ENCODE measurements at regions not wholly inside any gene's neighbourhood (a gene's known extent, or its start where the extent isn't known, plus 50 kb on each side); places are given as distances from the start of the nearest gene placed in this dataset.
"Not testable (repeated sequence)": the region's sequence is repeated elsewhere in the genome, so short reads cannot be mapped to it uniquely, and the experiment has no call there.

- H3K4me3 ChIP-seq (ENCODE audit: low read length in 2 of 2): no peak overlapping the region
- H3K36me3 ChIP-seq (ENCODE audit: control insufficient read depth in 1 of 2, insufficient read depth in 2 of 2, low read length in 1 of 2): no peaks in the 10 kb centered on the region
- intact Hi-C loops (cut with DNase I): no loop called here
- H3K9me3 ChIP-seq (ENCODE audit: control insufficient read depth, low read length): no peaks in the 10 kb centered on the region
- H3K27ac ChIP-seq (ENCODE audit: low read depth in 1 of 2, low read length in 2 of 2): no peak overlapping the region
- ATAC-seq (ENCODE audit: low FRiP score) (no peak), DNase-seq (no peak)
- no peaks in the 10 kb centered on the region for H3K4me1 ChIP-seq (ENCODE audit: control insufficient read depth in 1 of 2, insufficient read depth in 2 of 2, low read length in 2 of 2)
- H3K27me3 ChIP-seq (ENCODE audit: control insufficient read depth in 1 of 2, insufficient read depth in 2 of 2, low read length in 1 of 2): no peaks in the 10 kb centered on the region
- WGBS, 2 donors: 48 to 66% methylated on average over 2 of the region's 2 CpGs
These were observed 99.5 kb downstream of the FMR1NB start for GRCh38 chrX:148080593-148080992.

- 0 to 11% methylated on average over 1 of the region's 1 CpG for WGBS, 2 donors
- no peaks in the 10 kb centered on the region for H3K9me3 ChIP-seq (ENCODE audit: control insufficient read depth, low read length)
- H3K27me3 ChIP-seq (ENCODE audit: control insufficient read depth in 1 of 2, insufficient read depth in 2 of 2, low read length in 1 of 2): no peaks in the 10 kb centered on the region
- intact Hi-C loops (cut with DNase I): no loop called here
- no peak for DNase-seq
- H3K36me3 ChIP-seq (ENCODE audit: control insufficient read depth in 1 of 2, insufficient read depth in 2 of 2, low read length in 1 of 2): no peaks in the 10 kb centered on the region
- ATAC-seq (ENCODE audit: low FRiP score): no peak
- H3K27ac ChIP-seq (ENCODE audit: low read depth in 1 of 2, low read length in 2 of 2): no peak overlapping the region
- H3K4me1 ChIP-seq (ENCODE audit: control insufficient read depth in 1 of 2, insufficient read depth in 2 of 2, low read length in 2 of 2): no peaks in the 10 kb centered on the region
- H3K4me3 ChIP-seq (ENCODE audit: low read length in 2 of 2): no peak overlapping the region
These were observed 103.5 kb downstream of the FMR1NB start for GRCh38 chrX:148084611-148085010.

GRCh38 chrX:148120151-148120550 is 139.0 kb downstream of the FMR1NB start:
- Histone ChIP-seq H3K27me3 (ENCODE audit: control insufficient read depth in 1 of 2, insufficient read depth in 2 of 2, low read length in 1 of 2) (no peaks in the 10 kb centered on the region), H3K9me3 (ENCODE audit: control insufficient read depth, low read length) (no peaks in the 10 kb centered on the region), H3K4me3 (ENCODE audit: low read length in 2 of 2) (no peak overlapping the region), H3K27ac (ENCODE audit: low read depth in 1 of 2, low read length in 2 of 2) (no peak overlapping the region), H3K4me1 (ENCODE audit: control insufficient read depth in 1 of 2, insufficient read depth in 2 of 2, low read length in 2 of 2) (no peaks in the 10 kb centered on the region), H3K36me3 (ENCODE audit: control insufficient read depth in 1 of 2, insufficient read depth in 2 of 2, low read length in 1 of 2) (no peaks in the 10 kb centered on the region)
- no peak for DNase-seq
- WGBS, 2 donors: 50 to 83% methylated on average over 3 of the region's 3 CpGs
- ATAC-seq (ENCODE audit: low FRiP score): no peak
- intact Hi-C loops (cut with DNase I): no loop called here

- Histone ChIP-seq H3K4me3 (ENCODE audit: low read length in 2 of 2) (no peak overlapping the region), H3K36me3 (ENCODE audit: control insufficient read depth in 1 of 2, insufficient read depth in 2 of 2, low read length in 1 of 2) (no peaks in the 10 kb centered on the region), H3K27ac (ENCODE audit: low read depth in 1 of 2, low read length in 2 of 2) (no peak overlapping the region), H3K9me3 (ENCODE audit: control insufficient read depth, low read length) (no peaks in the 10 kb centered on the region), H3K4me1 (ENCODE audit: control insufficient read depth in 1 of 2, insufficient read depth in 2 of 2, low read length in 2 of 2) (no peaks in the 10 kb centered on the region), H3K27me3 (ENCODE audit: control insufficient read depth in 1 of 2, insufficient read depth in 2 of 2, low read length in 1 of 2) (no peaks in the 10 kb centered on the region)
- intact Hi-C loops (cut with DNase I): no loop called here
- no peak for DNase-seq
- no peak for ATAC-seq (ENCODE audit: low FRiP score)
- WGBS, 2 donors: 58 to 68% methylated on average over 3 of the region's 3 CpGs
These were observed 140.0 kb downstream of the FMR1NB start for GRCh38 chrX:148120999-148121623.

- DNase-seq; H3K9me3 ChIP-seq (ENCODE audit: control insufficient read depth, low read length); H3K27me3 ChIP-seq (ENCODE audit: control insufficient read depth in 1 of 2, insufficient read depth in 2 of 2, low read length in 1 of 2); H3K4me3 ChIP-seq (ENCODE audit: low read length in 2 of 2); H3K27ac ChIP-seq (ENCODE audit: low read depth in 1 of 2, low read length in 2 of 2); intact Hi-C loops (cut with DNase I); H3K4me1 ChIP-seq (ENCODE audit: control insufficient read depth in 1 of 2, insufficient read depth in 2 of 2, low read length in 2 of 2); H3K36me3 ChIP-seq (ENCODE audit: control insufficient read depth in 1 of 2, insufficient read depth in 2 of 2, low read length in 1 of 2); ATAC-seq (ENCODE audit: low FRiP score): not testable (repeated sequence)
- WGBS, 2 donors: 68 to 86% methylated on average over 34 to 35 of the region's 35 CpGs
These were observed 147.9 kb downstream of the FMR1NB start for GRCh38 chrX:148128872-148129505.

- WGBS, 2 donors: 39 to 49% methylated on average over 6 of the region's 6 CpGs
These were observed 152.1 kb downstream of the FMR1NB start for GRCh38 chrX:148133105-148133725.

GRCh38 chrX:148134578-148134977 is 153.4 kb downstream of the FMR1NB start:
- 24 to 74% methylated on average over 1 of the region's 1 CpG for WGBS, 2 donors

More at GRCh38 chrX:148133105-148133725, 152.1 kb downstream of the FMR1NB start:
- no peaks in the 10 kb centered on the region for H3K27me3 ChIP-seq (ENCODE audit: control insufficient read depth in 1 of 2, insufficient read depth in 2 of 2, low read length in 1 of 2)
- no peaks in the 10 kb centered on the region for H3K36me3 ChIP-seq (ENCODE audit: control insufficient read depth in 1 of 2, insufficient read depth in 2 of 2, low read length in 1 of 2)
- intact Hi-C loops (cut with DNase I): no loop called here
- no peak overlapping the region for H3K4me3 ChIP-seq (ENCODE audit: low read length in 2 of 2)
- no peak overlapping the region for H3K27ac ChIP-seq (ENCODE audit: low read depth in 1 of 2, low read length in 2 of 2)
- ATAC-seq (ENCODE audit: low FRiP score) (no peak), DNase-seq (no peak)
- no peaks in the 10 kb centered on the region for H3K9me3 ChIP-seq (ENCODE audit: control insufficient read depth, low read length)
- H3K4me1 ChIP-seq (ENCODE audit: control insufficient read depth in 1 of 2, insufficient read depth in 2 of 2, low read length in 2 of 2): no peaks in the 10 kb centered on the region

GRCh38 chrX:148135738-148136137 is 154.6 kb downstream of the FMR1NB start:
- Histone ChIP-seq H3K4me1 (ENCODE audit: control insufficient read depth in 1 of 2, insufficient read depth in 2 of 2, low read length in 2 of 2) (no peaks in the 10 kb centered on the region), H3K27me3 (ENCODE audit: control insufficient read depth in 1 of 2, insufficient read depth in 2 of 2, low read length in 1 of 2) (no peaks in the 10 kb centered on the region), H3K4me3 (ENCODE audit: low read length in 2 of 2) (no peak overlapping the region), H3K27ac (ENCODE audit: low read depth in 1 of 2, low read length in 2 of 2) (no peak overlapping the region), H3K36me3 (ENCODE audit: control insufficient read depth in 1 of 2, insufficient read depth in 2 of 2, low read length in 1 of 2) (no peaks in the 10 kb centered on the region), H3K9me3 (ENCODE audit: control insufficient read depth, low read length) (no peaks in the 10 kb centered on the region)
- DNase-seq: no peak
- ATAC-seq (ENCODE audit: low FRiP score): no peak
- intact Hi-C loops (cut with DNase I): no loop called here
- WGBS, 2 donors: 6 to 36% methylated on average over 1 of the region's 1 CpG

More at GRCh38 chrX:148134578-148134977, 153.4 kb downstream of the FMR1NB start:
- Histone ChIP-seq H3K4me3 (ENCODE audit: low read length in 2 of 2) (no peak overlapping the region), H3K27ac (ENCODE audit: low read depth in 1 of 2, low read length in 2 of 2) (no peak overlapping the region), H3K36me3 (ENCODE audit: control insufficient read depth in 1 of 2, insufficient read depth in 2 of 2, low read length in 1 of 2) (no peaks in the 10 kb centered on the region), H3K4me1 (ENCODE audit: control insufficient read depth in 1 of 2, insufficient read depth in 2 of 2, low read length in 2 of 2) (no peaks in the 10 kb centered on the region), H3K9me3 (ENCODE audit: control insufficient read depth, low read length) (no peaks in the 10 kb centered on the region), H3K27me3 (ENCODE audit: control insufficient read depth in 1 of 2, insufficient read depth in 2 of 2, low read length in 1 of 2) (no peaks in the 10 kb centered on the region)
- no peak for ATAC-seq (ENCODE audit: low FRiP score)
- DNase-seq: no peak
- intact Hi-C loops (cut with DNase I): no loop called here

- Histone ChIP-seq H3K27ac (ENCODE audit: low read depth in 1 of 2, low read length in 2 of 2) (no peak overlapping the region), H3K27me3 (ENCODE audit: control insufficient read depth in 1 of 2, insufficient read depth in 2 of 2, low read length in 1 of 2) (no peaks in the 10 kb centered on the region), H3K4me3 (ENCODE audit: low read length in 2 of 2) (no peak overlapping the region), H3K36me3 (ENCODE audit: control insufficient read depth in 1 of 2, insufficient read depth in 2 of 2, low read length in 1 of 2) (no peaks in the 10 kb centered on the region), H3K9me3 (ENCODE audit: control insufficient read depth, low read length) (no peaks in the 10 kb centered on the region), H3K4me1 (ENCODE audit: control insufficient read depth in 1 of 2, insufficient read depth in 2 of 2, low read length in 2 of 2) (no peaks in the 10 kb centered on the region)
- DNase-seq: no peak
- no peak for ATAC-seq (ENCODE audit: low FRiP score)
- 73 to 78% methylated on average over 2 of the region's 2 CpGs for WGBS, 2 donors
- intact Hi-C loops (cut with DNase I): no loop called here
These were observed 165.0 kb downstream of the FMR1NB start for GRCh38 chrX:148146121-148146520.
